Activated CD8-positive, alpha-beta T cell treated with anti-CD3 and anti-CD28 coated beads, Interleukin-2, amount 10 ng/mL, durations not matched to agents 7 days and 5 days (primary cell): ENCODE measurements at regions not wholly inside any gene's neighbourhood (a gene's known extent, or its start where the extent isn't known, plus 50 kb on each side); places are given as distances from the start of the nearest gene placed in this dataset.

Experiments
- ATAC-seq: fragments of 150-1000 bp; cut with Tn5 transposase; one replicate; pipeline ENCODE4 v1.10.0; 2021; ENCODE audit warnings: moderate library complexity
- CTCF ChIA-PET: fragments of 350-600 bp; sonication (Branson Sonifier 250); formaldehyde crosslinking; loops from one replicate; lab custom pipeline; 2021; ENCODE audit warnings: antibody characterized with exemption; lab: Charles Lee
- POLR2A ChIA-PET: fragments of 350-600 bp; sonication (Branson Sonifier 250); formaldehyde crosslinking; loops from one replicate; lab custom pipeline; 2021; ENCODE audit warnings: antibody characterized with exemption; lab: Charles Lee
- DNase-seq: peaks from one replicate; pipeline ENCODE4 v3.0.0-alpha.2; 2020
- H3K27ac Mint-ChIP-seq: one replicate; pipeline ENCODE4 v1.8.0; 2021; ENCODE audit warnings: mild to moderate bottlenecking, mixed read lengths
- H3K27me3 Mint-ChIP-seq: one replicate; pipeline ENCODE4 v1.8.0; 2021; ENCODE audit warnings: low read depth, mixed read lengths
- H3K36me3 Mint-ChIP-seq: one replicate; pipeline ENCODE4 v1.8.0; 2021; ENCODE audit warnings: low read depth, mixed read lengths
- H3K4me1 Mint-ChIP-seq: one replicate; pipeline ENCODE4 v1.8.0; 2021; ENCODE audit warnings: low read depth, mixed read lengths
- H3K4me3 Mint-ChIP-seq: one replicate; pipeline ENCODE4 v1.8.0; 2021; ENCODE audit warnings: mild to moderate bottlenecking, mixed read lengths
- H3K9me3 Mint-ChIP-seq: one replicate; pipeline ENCODE4 v1.8.0; 2022; ENCODE audit warnings: mixed read lengths; ENCODE audit not compliant: insufficient read depth

DNA sequence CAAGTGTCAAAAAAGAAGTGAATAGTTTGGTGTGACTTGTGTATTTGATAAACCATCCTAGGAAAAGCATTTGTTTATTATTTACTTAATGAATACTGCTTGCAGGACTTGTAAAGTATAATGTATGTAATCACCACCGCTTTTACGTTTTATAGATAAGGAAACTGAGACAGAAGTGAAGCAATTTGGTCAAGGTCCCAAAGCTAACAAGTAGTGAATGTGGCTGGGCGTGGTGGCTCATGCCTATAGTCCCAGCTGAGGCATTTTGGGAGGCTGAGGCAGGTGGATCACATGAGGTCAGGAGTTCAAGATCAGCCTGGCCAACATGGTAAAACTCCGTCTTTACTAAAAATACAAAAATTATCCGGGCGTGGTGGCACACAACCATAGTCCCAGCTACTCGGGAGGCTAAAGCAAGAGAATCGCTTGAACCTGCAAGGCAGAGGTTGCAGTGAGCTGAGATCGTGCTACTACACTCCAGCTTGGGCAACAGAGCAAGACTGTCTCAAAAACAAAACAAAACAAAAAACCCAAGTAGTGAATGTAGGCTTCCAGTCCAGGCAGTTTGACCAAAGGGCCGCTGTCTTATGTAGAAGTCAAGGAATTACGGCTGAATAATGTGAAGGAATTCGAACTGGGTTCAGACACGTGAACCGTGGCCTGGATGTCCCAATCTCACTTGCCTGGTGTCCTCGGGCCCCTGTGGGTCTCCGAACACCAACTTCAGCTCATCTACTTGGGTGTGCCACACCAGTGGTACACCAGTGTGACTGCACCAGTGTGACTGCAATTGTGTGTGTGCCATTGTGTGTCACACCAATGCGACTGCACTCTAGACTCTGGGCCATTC is 88.3 kb upstream of the MED13L start:
- Mint-ChIP-seq H3K36me3 (no peaks in the 10 kb centered on the region), H3K4me3 (no peak overlapping the region), H3K4me1 (peaks cover 11% of the 10 kb centered on the region), H3K27me3 (no peaks in the 10 kb centered on the region), H3K27ac (no peak overlapping the region), H3K9me3 (no peaks in the 10 kb centered on the region)
- CTCF ChIA-PET = no interaction called here
- POLR2A ChIA-PET = interaction anchor here (0.9 kb wide), 1 partner anchor 8 kb away, joined by 3 read pairs; no protein-coding TSS in a partner anchor
- ATAC-seq = no peak
- DNase-seq = no peak

DNA sequence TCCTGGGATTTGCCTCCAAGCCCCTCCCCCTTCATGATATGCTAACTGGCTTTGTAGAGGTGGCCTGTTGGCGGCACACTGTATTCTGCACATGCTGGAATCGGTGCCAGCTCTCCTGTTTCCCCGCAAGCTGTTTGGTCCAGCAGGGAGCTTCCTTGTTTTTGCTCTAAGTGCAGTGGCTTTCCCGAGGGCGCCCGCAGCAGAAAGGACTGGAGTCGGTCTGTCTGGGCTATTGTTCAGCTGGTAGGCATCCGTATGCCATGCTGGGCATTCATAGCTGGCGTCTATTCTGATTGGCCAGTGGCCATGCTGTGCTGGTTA is 88.9 kb upstream of the MED13L start:
- ChIA-PET POLR2A (interaction anchor here (0.9 kb wide), 1 partner anchor 8 kb away, joined by 3 read pairs; no protein-coding TSS in a partner anchor), CTCF (no interaction called here)
- ATAC-seq = no peak
- H3K4me3 Mint-ChIP-seq = no peak overlapping the region
- no peaks in the 10 kb centered on the region for H3K36me3 Mint-ChIP-seq
- no peaks in the 10 kb centered on the region for H3K9me3 Mint-ChIP-seq
- peaks cover 6% of the 10 kb centered on the region for H3K4me1 Mint-ChIP-seq
- no peak for DNase-seq
- H3K27ac Mint-ChIP-seq = no peak overlapping the region
- no peaks in the 10 kb centered on the region for H3K27me3 Mint-ChIP-seq

DNA sequence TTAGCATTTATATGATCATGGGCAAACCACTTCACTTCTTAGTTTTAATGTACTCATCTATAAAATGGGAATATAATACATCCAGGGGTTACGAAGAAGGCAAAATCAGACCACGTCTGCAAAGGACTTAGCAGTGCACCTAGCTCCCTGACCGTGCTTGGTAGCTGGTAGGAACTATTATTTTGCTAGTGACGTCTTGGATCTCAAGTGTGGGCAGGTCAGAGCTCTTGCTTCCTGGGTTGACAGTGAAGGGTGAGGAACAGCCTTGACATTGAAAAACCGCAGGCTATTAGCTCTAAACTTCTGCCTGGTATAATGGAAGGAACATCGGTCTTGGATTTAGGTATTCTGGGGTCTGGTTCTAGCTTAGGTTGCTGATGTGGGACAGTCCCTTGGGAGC is 89.3 kb upstream of the MED13L start:
- Mint-ChIP-seq H3K27ac (no peak overlapping the region), H3K4me1 (peaks cover 3% of the 10 kb centered on the region), H3K9me3 (no peaks in the 10 kb centered on the region), H3K36me3 (no peaks in the 10 kb centered on the region), H3K4me3 (no peak overlapping the region), H3K27me3 (no peaks in the 10 kb centered on the region)
- ATAC-seq (no peak), DNase-seq (no peak)
- ChIA-PET CTCF (no interaction called here), POLR2A (interaction anchor here (0.9 kb wide), 1 partner anchor 7 kb away, joined by 3 read pairs; no protein-coding TSS in a partner anchor)

DNA sequence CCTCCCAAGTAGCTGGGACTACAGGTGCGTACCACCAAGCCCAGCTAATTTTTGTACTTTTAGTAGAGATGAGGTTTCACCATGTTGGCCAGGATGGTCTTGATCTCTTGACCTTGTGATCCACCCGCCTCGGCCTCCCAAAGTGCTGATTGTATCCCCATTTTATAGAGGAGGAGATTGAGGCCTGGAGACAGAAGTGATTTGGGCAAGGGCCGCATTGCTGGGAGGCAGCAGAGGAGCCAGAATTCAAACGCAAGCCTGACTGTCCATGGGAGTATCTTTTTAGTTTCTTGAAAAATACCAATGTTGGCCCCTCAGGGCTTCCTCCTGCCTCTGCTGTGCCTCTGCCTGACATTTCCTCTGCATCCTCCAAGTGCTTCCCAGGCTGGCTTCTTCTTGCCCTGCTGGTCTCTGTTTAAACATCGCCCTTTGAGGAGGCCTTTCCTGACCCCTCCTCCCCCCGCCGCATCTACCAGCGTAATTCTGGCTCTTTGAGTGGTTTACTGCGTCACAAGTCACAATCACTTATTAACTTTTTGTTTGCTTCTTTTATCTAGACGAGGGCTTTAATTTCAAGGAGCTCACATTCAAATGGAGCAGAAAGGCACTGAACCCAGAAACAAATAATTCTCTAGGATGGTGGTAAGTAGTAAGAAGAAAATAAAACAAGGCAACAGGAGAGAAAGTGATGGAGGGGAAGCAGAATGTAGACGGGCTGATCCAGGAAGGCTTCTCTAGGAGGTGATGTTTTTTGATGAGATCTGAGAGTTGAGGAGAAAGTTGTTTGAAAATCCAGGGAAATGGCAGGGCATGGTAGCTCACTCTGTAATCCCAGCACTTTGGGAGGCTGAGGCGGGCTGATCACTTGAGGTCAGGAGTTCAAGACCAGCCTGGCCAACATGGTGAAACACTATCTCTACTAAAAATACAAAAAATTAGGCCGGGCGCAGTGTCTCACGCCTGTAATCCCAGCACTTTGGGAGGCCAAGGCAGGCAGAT is 91.0 kb upstream of the MED13L start:
- DNase-seq (no peak), ATAC-seq (no peak)
- POLR2A ChIA-PET = no interaction called here
- H3K27me3 Mint-ChIP-seq = no peaks in the 10 kb centered on the region
- H3K36me3 Mint-ChIP-seq = no peaks in the 10 kb centered on the region
- no peaks in the 10 kb centered on the region for H3K9me3 Mint-ChIP-seq
- no peak overlapping the region for H3K4me3 Mint-ChIP-seq
- CTCF ChIA-PET = interaction anchor here (1.0 kb wide), 1 partner anchor 197 kb away, joined by 3 read pairs; no protein-coding TSS in a partner anchor
- no peak overlapping the region for H3K27ac Mint-ChIP-seq
- peaks cover 3% of the 10 kb centered on the region for H3K4me1 Mint-ChIP-seq

DNA sequence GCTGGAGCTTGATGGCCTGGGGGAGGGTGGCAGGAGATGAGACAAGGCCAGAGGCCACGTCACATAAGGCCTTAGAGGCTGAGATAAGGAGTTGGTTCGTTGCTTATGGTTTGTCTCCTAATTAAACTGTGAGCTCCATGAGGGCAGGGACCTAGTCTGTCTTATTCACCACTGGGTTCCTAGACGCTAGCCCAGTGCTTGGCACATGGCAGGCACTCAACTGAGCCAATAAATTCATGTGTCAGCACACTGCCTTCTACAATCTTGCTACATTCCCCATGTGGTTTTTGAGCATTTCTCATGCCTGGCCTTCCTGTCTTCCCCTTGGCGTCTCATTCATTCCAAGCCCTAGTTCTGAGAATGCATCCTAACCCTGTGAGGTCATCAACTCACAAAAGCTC is 92.5 kb upstream of the MED13L start:
- ChIA-PET CTCF (interaction anchor here (1.4 kb wide), 1 partner anchor 372 kb away, joined by 3 read pairs; no protein-coding TSS in a partner anchor), POLR2A (interaction anchor here (0.6 kb wide), 1 partner anchor 325 kb away, joined by 3 read pairs; no protein-coding TSS in a partner anchor)
- Mint-ChIP-seq H3K36me3 (no peaks in the 10 kb centered on the region), H3K4me1 (peaks cover 3% of the 10 kb centered on the region), H3K27me3 (no peaks in the 10 kb centered on the region), H3K4me3 (no peak overlapping the region), H3K27ac (no peak overlapping the region), H3K9me3 (no peaks in the 10 kb centered on the region)
- DNase-seq (no peak), ATAC-seq (no peak)

DNA sequence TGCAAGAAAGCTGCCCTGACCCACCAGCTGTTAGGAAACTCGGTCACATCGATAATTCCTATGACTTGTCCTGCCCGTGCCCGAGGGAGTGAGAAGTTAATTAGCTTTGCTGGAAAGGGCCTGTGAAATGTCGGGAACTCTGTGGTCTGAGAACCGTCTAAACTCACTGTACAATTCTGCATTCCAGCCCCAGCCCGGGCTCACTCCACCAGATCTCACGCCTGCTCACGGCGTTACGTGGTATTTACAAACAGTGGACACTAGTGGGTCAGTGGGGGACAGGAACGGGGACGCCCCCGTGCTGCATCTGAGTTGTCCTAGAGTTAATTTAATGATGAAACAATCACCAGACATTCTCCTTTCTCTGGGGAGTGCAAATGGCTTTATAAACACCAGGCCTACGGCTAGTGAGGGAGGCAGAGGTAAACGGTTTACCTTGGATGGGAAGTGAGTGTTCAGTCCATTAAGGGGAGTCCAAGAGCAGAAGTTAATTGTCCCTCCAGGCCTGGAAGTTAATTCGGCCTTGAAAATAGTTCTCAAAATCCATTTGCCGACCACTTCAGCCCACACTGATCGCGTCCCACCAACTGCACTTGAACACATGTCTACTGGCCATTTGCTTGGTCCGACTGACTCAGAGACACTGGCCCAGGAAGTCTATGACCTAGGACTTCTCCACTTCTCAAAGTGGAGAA is 93.5 kb upstream of the MED13L start:
- ChIA-PET POLR2A (no interaction called here), CTCF (interaction anchor here (1.4 kb wide), 1 partner anchor 373 kb away, joined by 3 read pairs; no protein-coding TSS in a partner anchor)
- Mint-ChIP-seq H3K27me3 (no peaks in the 10 kb centered on the region), H3K36me3 (no peaks in the 10 kb centered on the region), H3K9me3 (no peaks in the 10 kb centered on the region), H3K27ac (no peak overlapping the region), H3K4me3 (no peak overlapping the region), H3K4me1 (no peaks in the 10 kb centered on the region)
- DNase-seq (no peak), ATAC-seq (no peak)

DNA sequence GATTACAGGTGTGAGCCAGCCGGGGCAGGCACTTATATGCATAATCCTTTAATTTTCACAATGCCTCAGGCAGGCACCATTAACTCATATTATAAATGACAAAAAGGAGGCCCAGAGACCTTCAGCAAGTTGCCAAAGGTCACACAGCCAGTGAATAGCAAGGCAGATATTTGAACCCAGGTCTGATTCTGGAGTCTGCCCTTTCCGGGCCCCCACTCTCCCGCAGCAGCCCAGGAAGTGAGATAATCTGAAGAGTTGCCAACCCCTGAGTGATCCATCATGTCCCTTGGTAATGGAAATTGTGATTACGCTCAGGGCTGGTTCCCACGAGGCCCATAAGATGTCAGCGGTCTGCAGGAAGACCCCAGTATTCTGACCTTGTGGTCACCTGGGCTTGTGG is 95.3 kb upstream of the MED13L start:
- H3K9me3 Mint-ChIP-seq = no peaks in the 10 kb centered on the region
- H3K27ac Mint-ChIP-seq = no peak overlapping the region
- ChIA-PET POLR2A (no interaction called here), CTCF (no interaction called here)
- no peaks in the 10 kb centered on the region for H3K4me1 Mint-ChIP-seq
- DNase-seq (no peak), ATAC-seq (no peak)
- no peak overlapping the region for H3K4me3 Mint-ChIP-seq
- H3K27me3 Mint-ChIP-seq = no peaks in the 10 kb centered on the region
- no peaks in the 10 kb centered on the region for H3K36me3 Mint-ChIP-seq

DNA sequence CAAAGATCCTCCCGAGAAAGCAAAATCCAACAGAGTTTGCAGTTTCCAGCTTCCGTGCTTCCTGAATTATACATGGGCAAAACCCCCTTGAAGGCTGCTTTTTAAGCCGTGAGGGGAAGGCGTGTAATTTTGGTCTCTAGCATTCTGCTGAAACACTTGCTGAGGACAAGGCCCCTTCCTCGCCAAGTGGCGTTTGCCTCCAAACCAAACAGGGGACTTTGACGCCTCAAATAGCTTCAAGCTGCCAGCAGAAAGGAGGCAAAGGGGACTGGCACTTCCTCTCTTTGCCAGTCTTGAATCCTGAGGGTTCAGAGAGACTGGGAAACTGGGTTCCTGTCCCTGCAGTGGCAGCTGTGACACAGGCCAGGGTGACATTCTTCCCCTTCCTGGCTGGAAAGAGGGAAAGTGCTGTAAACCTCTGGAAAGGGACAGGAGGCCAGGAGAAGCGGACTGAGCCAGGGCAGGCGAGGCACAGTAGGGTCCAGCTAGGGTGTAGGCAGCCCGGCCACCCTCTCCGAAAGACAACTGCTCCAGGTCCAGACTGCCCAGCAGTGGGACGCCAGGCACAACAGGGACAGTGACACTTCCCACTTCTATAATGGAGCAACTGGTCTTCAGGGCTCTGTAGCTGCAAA is 96.2 kb upstream of the MED13L start:
- Mint-ChIP-seq H3K27ac (no peak overlapping the region), H3K4me3 (no peak overlapping the region), H3K4me1 (no peaks in the 10 kb centered on the region), H3K36me3 (no peaks in the 10 kb centered on the region), H3K9me3 (no peaks in the 10 kb centered on the region), H3K27me3 (no peaks in the 10 kb centered on the region)
- ATAC-seq = no peak
- CTCF ChIA-PET = no interaction called here
- POLR2A ChIA-PET = interaction anchor here (1.0 kb wide), 1 partner anchor 7 kb away, joined by 3 read pairs; no protein-coding TSS in a partner anchor
- no peak for DNase-seq

DNA sequence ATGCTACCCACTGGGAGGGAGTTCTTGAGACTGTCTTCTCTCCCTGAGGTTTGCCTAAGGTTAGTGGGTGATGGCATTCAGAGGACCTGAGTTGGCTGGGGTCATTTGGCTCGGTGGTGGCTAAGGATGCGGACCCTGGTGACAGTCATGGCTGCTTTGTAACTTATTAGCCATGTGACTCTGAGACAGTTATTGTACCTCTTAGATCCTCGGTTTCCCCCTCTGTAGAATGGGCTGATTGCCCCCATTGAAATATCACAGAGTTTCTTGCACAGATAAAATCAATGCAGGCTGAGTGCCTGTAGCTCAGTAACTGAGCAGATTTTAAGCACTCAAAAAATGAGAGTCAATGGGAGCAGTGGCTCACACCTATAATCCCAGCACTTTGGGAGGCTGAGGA is 96.7 kb upstream of the MED13L start:
- H3K27ac Mint-ChIP-seq = no peak overlapping the region
- POLR2A ChIA-PET = interaction anchor here (1.0 kb wide), 1 partner anchor 8 kb away, joined by 3 read pairs; no protein-coding TSS in a partner anchor
- H3K4me1 Mint-ChIP-seq = no peaks in the 10 kb centered on the region
- H3K36me3 Mint-ChIP-seq = no peaks in the 10 kb centered on the region
- DNase-seq (no peak), ATAC-seq (no peak)
- H3K4me3 Mint-ChIP-seq = no peak overlapping the region
- CTCF ChIA-PET = no interaction called here
- no peaks in the 10 kb centered on the region for H3K27me3 Mint-ChIP-seq
- no peaks in the 10 kb centered on the region for H3K9me3 Mint-ChIP-seq

DNA sequence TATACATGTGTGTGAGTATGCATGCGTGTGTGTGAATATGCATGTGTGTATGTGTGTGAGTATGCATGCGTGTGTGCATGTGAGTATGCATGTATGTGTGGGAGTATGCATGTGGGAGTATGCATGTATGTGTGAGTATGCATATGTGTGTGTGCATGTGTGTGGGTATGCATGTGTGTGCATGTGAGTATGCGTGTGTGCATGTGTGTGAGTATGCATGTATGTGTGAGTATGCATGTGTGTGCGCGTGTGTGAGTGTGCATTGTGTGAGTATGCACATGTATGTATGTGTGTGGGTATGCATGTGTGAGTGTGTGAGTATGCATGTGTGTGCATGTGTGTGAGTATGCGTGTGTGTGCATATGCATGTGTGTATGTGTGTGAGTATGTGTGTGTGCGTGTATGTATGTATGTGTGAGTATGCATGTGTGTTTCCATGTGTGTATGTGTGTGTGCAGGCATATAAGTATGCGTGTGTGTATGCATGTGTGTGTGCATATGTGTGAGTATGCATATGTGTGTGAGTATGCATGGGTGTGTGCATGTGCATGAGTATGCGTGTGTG is 97.9 kb upstream of the MED13L start:
- H3K4me3 Mint-ChIP-seq = no peak overlapping the region
- H3K27ac Mint-ChIP-seq = no peak overlapping the region
- CTCF ChIA-PET = no interaction called here
- H3K4me1 Mint-ChIP-seq = no peaks in the 10 kb centered on the region
- POLR2A ChIA-PET = no interaction called here
- no peaks in the 10 kb centered on the region for H3K27me3 Mint-ChIP-seq
- H3K9me3 Mint-ChIP-seq = no peaks in the 10 kb centered on the region
- ATAC-seq = no peak
- no peaks in the 10 kb centered on the region for H3K36me3 Mint-ChIP-seq
- DNase-seq = no peak
